Tibial nerve (tissue), 4 donors: ENCODE measurements at regions not wholly inside any gene's neighbourhood (a gene's known extent, or its start where the extent isn't known, plus 50 kb on each side); places are given as distances from the start of the nearest gene placed in this dataset.

ENCODE experiments used
- DNase-seq, 2 donors: peaks; one replicate each; pipeline ENCODE4 v3.0.0-alpha.2; 2019; ENCODE audit warnings: low spot score in 2 of 2
- H3K27ac ChIP-seq, 4 donors: fragments of 200-600 bp; sonication (generic) in 3 of 4; one replicate each; pipeline ENCODE4 v1.5.1; 2017 to 2019; ENCODE audit warnings: mild to moderate bottlenecking in 1 of 4
- H3K27me3 ChIP-seq, 2 donors: fragments of 200-600 bp; sonication (generic) in 1 of 2; one replicate each; pipeline versions ENCODE4 v1.5.1 to v1.6.0; 2017 to 2019
- H3K36me3 ChIP-seq, 3 donors: fragments of 200-600 bp; sonication (generic); one replicate each; pipeline ENCODE4 v1.5.1; 2018 to 2019
- H3K4me1 ChIP-seq, 4 donors: fragments of 200-600 bp; sonication (generic) in 3 of 4; one replicate each; pipeline ENCODE4 v1.5.1; 2017 to 2019
- H3K4me3 ChIP-seq, 4 donors: fragments of 200-600 bp; sonication (generic) in 3 of 4; one replicate each; pipeline ENCODE4 v1.5.1; 2017 to 2019; ENCODE audit warnings: mild to moderate bottlenecking in 1 of 4, moderate library complexity in 1 of 4
- H3K9me3 ChIP-seq, 4 donors: fragments of 200-600 bp; sonication (generic) in 3 of 4; one replicate each; pipeline ENCODE4 v1.5.1; 2017 to 2019
- CTCF ChIP-seq, 5 experiments: fragments of 200-600 bp in 3 of 5; fragments of 450-650 bp in 2 of 5; sonication (generic) in 3 of 5; IDR thresholded peaks; one replicate each; pipeline ENCODE4 v1.5.1; 2016 to 2019; ENCODE audit warnings: antibody characterized with exemption in 5 of 5, mild to moderate bottlenecking in 3 of 5, moderate library complexity in 2 of 5
- EP300 ChIP-seq, 2 donors: sonication (generic); formaldehyde crosslinking; IDR thresholded peaks; one replicate each; pipeline ENCODE4 v1.6.1; 2017; ENCODE audit warnings: antibody characterized with exemption in 2 of 2, mild to moderate bottlenecking in 1 of 2
- POLR2A ChIP-seq, 2 donors: fragments of 450-650 bp; IDR thresholded peaks; one replicate each; pipeline ENCODE4 v1.6.1; 2017; ENCODE audit warnings: antibody characterized with exemption in 2 of 2, mild to moderate bottlenecking in 2 of 2, moderate library complexity in 2 of 2
- WGBS, 2 donors: methylation state at CpG; one replicate each; pipeline ENCODE4 v1.1.5; 2018; 5-methylcytosine and 5-hydroxymethylcytosine counted together

GRCh38 chr14:84128050-84128449, 1401.9 kb upstream of the FLRT2 start:
- WGBS, 2 donors, result 60 to 75% methylated on average over 3 of the region's 3 CpGs
- Histone ChIP-seq H3K4me3 (no peak overlapping the region), H3K27me3 (no peaks in the 10 kb centered on the region), H3K9me3 (no peaks in the 10 kb centered on the region), H3K36me3 (no peaks in the 10 kb centered on the region), H3K4me1 (no peaks in the 10 kb centered on the region), H3K27ac (no peak overlapping the region)
- no peak for TF ChIP-seq CTCF (IDR thresholded peaks at IDR 0.05)
- TF ChIP-seq POLR2A (IDR thresholded peaks at IDR 0.05), result no peak
- TF ChIP-seq EP300 (IDR thresholded peaks at IDR 0.05), result no peak
- DNase-seq, result no peak

DNA sequence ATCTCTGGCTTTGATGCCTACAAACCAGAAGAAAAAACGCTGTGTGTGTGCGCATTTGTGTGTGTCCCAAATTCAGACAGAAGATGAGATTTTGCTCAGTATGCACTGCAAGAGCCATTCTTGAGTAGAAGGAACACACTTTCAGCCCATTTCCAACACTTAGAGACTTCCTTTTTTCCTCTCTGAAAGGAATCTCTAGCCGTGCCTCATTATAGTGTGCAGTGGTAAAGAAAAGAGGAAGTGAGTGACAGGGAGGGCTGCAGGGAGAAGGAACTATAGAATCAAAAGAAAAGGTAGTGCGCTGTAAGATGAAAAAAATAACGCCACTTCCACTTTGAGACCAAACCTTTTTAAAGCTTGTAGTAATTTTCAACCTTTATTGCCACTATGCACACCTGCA, 1400.9 kb upstream of the FLRT2 start:
- DNase-seq, result no peak
- Histone ChIP-seq H3K36me3 (no peaks in the 10 kb centered on the region), H3K27me3 (no peaks in the 10 kb centered on the region), H3K27ac (no peak overlapping the region), H3K4me3 (no peak overlapping the region), H3K4me1 (no peaks in the 10 kb centered on the region), H3K9me3 (no peaks in the 10 kb centered on the region)
- TF ChIP-seq POLR2A (IDR thresholded peaks at IDR 0.05), result no peak
- no peak for TF ChIP-seq EP300 (IDR thresholded peaks at IDR 0.05)
- no peak for TF ChIP-seq CTCF (IDR thresholded peaks at IDR 0.05)
- 59 to 66% methylated on average over 5 of the region's 5 CpGs for WGBS, 2 donors

GRCh38 chr14:84129941-84130340, 1400.0 kb upstream of the FLRT2 start:
- H3K36me3 ChIP-seq, result no peaks in the 10 kb centered on the region
- H3K27me3 ChIP-seq, result no peaks in the 10 kb centered on the region
- H3K27ac ChIP-seq, result no peak overlapping the region
- H3K4me1 ChIP-seq, result no peaks in the 10 kb centered on the region
- H3K9me3 ChIP-seq, result no peaks in the 10 kb centered on the region
- no peak for DNase-seq
- WGBS, 2 donors, result 81 to 85% methylated on average over 1 of the region's 1 CpG
- H3K4me3 ChIP-seq, result no peak overlapping the region
- TF ChIP-seq POLR2A (IDR thresholded peaks at IDR 0.05) (no peak), CTCF (IDR thresholded peaks at IDR 0.05) (no peak), EP300 (IDR thresholded peaks at IDR 0.05) (no peak)

GRCh38 chr14:84131924-84132323, 1398.0 kb upstream of the FLRT2 start:
- Histone ChIP-seq H3K9me3 (no peaks in the 10 kb centered on the region), H3K27me3 (no peaks in the 10 kb centered on the region), H3K27ac (no peak overlapping the region), H3K4me3 (no peak overlapping the region), H3K4me1 (no peaks in the 10 kb centered on the region), H3K36me3 (no peaks in the 10 kb centered on the region)
- no peak for TF ChIP-seq EP300 (IDR thresholded peaks at IDR 0.05)
- TF ChIP-seq CTCF (IDR thresholded peaks at IDR 0.05), result no peak
- no peak for TF ChIP-seq POLR2A (IDR thresholded peaks at IDR 0.05)
- DNase-seq, result no peak

DNA sequence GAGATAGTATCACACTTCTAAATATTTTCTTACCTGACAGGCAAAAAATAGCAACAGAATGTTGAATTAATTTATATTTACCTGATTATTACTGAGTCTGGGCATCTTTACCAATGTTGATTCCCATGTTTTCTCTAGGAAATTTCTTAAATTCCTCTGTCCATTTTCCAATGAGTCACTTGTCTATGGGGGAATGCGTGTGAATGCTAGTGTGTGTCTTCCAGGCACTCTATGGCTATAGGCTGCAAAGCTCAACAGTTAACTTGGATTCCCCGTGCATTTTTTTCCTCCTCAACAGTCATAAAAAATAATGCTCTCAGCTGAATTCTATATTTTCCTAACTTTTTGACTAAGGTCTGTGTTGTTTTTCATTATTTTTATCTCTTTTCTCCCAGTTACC, 1385.8 kb upstream of the FLRT2 start:
- no peak for DNase-seq
- H3K4me3 ChIP-seq, result no peak overlapping the region
- no peaks in the 10 kb centered on the region for H3K36me3 ChIP-seq
- WGBS, 2 donors, result 52 to 76% methylated on average over 2 of the region's 2 CpGs
- H3K27ac ChIP-seq, result no peak overlapping the region
- TF ChIP-seq EP300 (IDR thresholded peaks at IDR 0.05) (no peak), CTCF (IDR thresholded peaks at IDR 0.05) (no peak), POLR2A (IDR thresholded peaks at IDR 0.05) (no peak)
- H3K9me3 ChIP-seq, result no peaks in the 10 kb centered on the region
- H3K27me3 ChIP-seq, result no peaks in the 10 kb centered on the region
- H3K4me1 ChIP-seq, result no peaks in the 10 kb centered on the region
